ENCODE measurements at regions not wholly inside any gene's neighbourhood (a gene's known extent, or its start where the extent isn't known, plus 50 kb on each side); places are given as distances from the start of the nearest gene placed in this dataset.

DNA sequence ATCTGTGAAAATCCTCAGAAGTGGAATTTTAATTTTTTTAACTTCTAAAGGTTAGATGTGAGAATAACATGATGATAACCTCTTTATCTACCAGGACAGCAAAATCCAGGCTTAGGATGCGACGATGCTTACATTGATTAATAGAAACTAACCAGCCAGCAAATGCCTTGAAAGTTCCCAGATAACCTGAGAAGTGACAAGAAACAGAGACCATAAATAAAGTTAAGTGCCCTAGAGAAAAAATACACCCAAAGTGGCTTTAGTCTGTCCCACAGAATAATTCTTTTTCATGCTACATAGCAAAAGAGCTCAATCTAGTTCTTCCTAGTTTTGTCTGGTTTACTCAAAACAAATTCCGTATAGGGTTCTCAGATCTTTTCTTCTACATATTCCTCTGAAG lies 262.7 kb downstream of the WDR11 start:
- DNase-seq (ENCODE audit: extremely low spot score), result no peak
- no peak overlapping the region for H3K4me3 ChIP-seq (ENCODE audit: low read depth, low read length)
- H3K27ac ChIP-seq (ENCODE audit: low read depth), result no peak overlapping the region
- no peaks in the 10 kb centered on the region for H3K4me1 ChIP-seq (ENCODE audit: insufficient read depth)
- no peaks in the 10 kb centered on the region for H3K36me3 ChIP-seq (ENCODE audit: insufficient read depth)
- 68% methylated on average over 3 of the region's 3 CpGs for WGBS

DNA sequence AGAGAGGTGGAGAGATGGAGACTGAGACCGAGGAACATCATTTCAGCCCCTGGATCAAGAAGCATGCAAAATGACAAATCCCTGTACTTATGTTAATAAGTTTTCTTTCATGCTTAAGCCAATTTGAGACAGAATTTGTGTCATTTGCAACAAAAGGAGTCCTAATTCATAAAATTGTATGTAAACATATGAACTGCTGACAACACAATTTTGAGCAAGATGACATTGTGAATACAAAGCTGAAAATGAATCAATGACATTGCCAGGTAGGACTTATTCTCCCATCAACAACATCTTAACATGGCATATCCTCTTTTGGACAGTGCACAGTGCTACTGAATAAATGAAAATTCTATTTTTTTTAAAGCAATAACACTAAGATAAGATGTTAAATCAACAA lies 264.0 kb downstream of the WDR11 start:
- H3K4me3 ChIP-seq (ENCODE audit: low read depth, low read length), result no peak overlapping the region
- DNase-seq (ENCODE audit: extremely low spot score), result no peak
- no peaks in the 10 kb centered on the region for H3K4me1 ChIP-seq (ENCODE audit: insufficient read depth)
- H3K36me3 ChIP-seq (ENCODE audit: insufficient read depth), result no peaks in the 10 kb centered on the region
- no peak overlapping the region for H3K27ac ChIP-seq (ENCODE audit: low read depth)
- 93% methylated on average over 1 of the region's 1 CpG for WGBS

DNA sequence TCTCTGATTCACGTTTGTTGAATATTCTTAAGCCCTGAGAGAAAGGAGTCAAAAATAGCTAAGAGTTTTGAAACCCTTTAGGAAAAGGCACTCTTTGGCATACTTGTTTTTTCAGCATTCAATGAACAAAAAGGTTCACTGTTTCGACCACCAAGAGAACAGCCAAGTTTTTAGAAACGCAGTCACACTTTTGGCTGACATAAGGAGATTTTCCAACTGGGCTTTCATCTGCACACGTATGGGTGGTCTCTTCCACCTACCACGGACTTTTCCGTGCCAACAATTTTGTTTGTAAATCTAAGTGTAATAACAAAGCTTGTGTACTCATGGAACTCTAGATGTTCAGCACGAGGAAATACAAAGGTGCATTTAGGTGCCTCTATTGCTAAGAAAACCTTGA lies 270.3 kb downstream of the WDR11 start:
- Histone ChIP-seq H3K4me3 (ENCODE audit: low read depth, low read length) (no peak overlapping the region), H3K4me1 (ENCODE audit: insufficient read depth) (no peaks in the 10 kb centered on the region), H3K27ac (ENCODE audit: low read depth) (no peak overlapping the region), H3K36me3 (ENCODE audit: insufficient read depth) (no peaks in the 10 kb centered on the region)
- no peak for DNase-seq (ENCODE audit: extremely low spot score)
- WGBS, result 51% methylated on average over 7 of the region's 7 CpGs

DNA sequence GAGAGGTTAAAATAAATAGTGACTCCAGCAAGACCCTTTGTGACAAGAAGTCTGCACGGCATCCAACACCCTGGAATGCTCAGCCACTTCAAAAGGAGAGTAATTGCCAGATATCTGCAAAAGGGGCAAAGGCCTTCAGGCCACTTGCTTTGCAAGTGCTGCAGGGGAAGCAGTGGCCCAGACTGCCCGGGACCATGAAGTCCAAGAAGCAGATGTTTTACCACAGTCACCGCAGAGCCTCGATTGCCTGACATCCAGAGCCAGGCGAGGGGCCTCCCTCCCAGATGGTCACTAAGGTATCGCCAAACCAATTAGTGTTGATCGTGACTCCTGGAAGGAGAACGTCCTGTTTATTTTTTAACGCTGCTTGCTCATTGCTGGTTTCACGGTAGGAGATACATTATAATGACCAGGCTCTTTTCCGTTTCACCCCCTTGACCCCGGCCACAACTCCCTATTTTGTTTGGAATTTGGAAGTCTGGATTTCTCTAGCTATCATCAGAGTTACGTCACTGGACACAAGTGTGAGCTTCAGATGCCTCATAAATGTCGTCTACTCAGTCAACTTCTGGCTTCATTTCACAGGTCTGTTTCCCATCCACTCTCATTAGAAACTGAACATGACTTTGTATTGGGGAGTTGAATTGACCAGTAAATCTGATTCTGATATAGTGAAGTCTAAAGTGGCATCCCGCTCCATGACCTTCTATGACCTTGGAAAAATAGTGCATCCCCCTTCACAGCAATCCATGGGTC lies 276.2 kb downstream of the WDR11 start:
- Histone ChIP-seq H3K4me3 (ENCODE audit: low read depth, low read length) (no peak overlapping the region), H3K27ac (ENCODE audit: low read depth) (no peak overlapping the region), H3K36me3 (ENCODE audit: insufficient read depth) (no peaks in the 10 kb centered on the region), H3K4me1 (ENCODE audit: insufficient read depth) (no peaks in the 10 kb centered on the region)
- 59% methylated on average over 15 of the region's 15 CpGs for WGBS
- no peak for DNase-seq (ENCODE audit: extremely low spot score)

DNA sequence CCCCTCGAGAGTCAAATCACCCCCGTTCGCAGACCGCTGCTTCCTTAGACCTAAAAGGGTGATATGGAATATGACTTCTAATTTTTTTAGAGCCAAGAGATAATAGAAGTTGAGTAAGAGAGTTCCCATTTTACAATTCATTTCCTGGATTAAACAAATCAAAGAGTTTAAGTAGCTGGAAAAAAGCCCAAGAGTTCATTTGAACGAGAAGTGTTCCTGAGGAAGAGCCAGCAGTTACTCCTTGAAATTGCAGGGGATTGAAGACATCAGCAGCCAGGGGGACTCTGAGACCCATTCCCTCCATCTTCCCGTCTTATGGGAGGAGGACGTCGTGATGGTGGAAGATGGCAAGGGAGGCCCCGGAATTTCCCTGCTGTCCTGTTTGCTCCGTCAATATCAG lies 277.0 kb downstream of the WDR11 start:
- Histone ChIP-seq H3K36me3 (ENCODE audit: insufficient read depth) (no peaks in the 10 kb centered on the region), H3K27ac (ENCODE audit: low read depth) (no peak overlapping the region), H3K4me1 (ENCODE audit: insufficient read depth) (no peaks in the 10 kb centered on the region), H3K4me3 (ENCODE audit: low read depth, low read length) (no peak overlapping the region)
- DNase-seq (ENCODE audit: extremely low spot score), result no peak
- WGBS, result 59% methylated on average over 10 of the region's 10 CpGs

DNA sequence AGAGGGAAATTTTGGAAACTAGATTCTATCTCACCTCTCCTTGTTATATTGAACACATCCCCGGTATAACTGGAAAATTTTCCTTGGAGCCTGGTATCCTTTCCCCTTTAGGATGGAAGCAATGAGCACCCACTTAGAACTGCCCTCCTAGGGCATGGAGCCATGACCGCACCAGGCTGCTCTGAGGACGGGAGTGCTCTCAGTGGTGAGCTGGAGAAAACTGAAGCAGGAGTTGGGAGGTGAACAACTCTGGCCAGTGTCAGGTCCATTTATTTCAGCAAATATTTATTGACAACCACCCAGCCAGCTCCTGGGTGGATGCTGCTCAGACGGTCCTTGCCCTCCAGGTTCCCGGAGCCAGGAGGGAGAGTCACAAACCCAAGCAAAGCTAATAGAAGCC lies 278.1 kb downstream of the WDR11 start:
- Histone ChIP-seq H3K36me3 (ENCODE audit: insufficient read depth) (no peaks in the 10 kb centered on the region), H3K27ac (ENCODE audit: low read depth) (no peak overlapping the region), H3K4me3 (ENCODE audit: low read depth, low read length) (no peak overlapping the region), H3K4me1 (ENCODE audit: insufficient read depth) (no peaks in the 10 kb centered on the region)
- 89% methylated on average over 5 of the region's 5 CpGs for WGBS
- DNase-seq (ENCODE audit: extremely low spot score), result no peak

DNA sequence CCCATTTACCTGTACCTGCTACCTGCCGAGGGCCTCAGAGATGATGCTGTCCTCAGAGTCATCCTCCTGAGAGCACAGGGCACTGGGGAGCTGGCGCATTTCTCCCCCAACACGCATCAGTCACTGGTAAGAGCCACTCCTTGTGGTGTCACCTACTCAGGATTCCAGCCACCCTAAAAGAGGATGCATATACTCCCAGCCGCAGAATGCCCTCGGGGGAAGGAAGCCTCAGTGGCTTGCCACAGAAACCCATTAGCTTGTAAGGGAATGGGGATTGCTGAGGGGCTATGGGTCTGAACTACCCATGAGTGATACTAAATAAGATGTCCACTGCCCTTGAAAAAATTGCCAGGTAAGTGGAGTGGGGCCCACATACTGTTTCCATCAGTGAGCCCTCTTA lies 279.2 kb downstream of the WDR11 start:
- Histone ChIP-seq H3K4me1 (ENCODE audit: insufficient read depth) (no peaks in the 10 kb centered on the region), H3K36me3 (ENCODE audit: insufficient read depth) (no peaks in the 10 kb centered on the region), H3K4me3 (ENCODE audit: low read depth, low read length) (no peak overlapping the region), H3K27ac (ENCODE audit: low read depth) (no peak overlapping the region)
- WGBS, result 97% methylated on average over 5 of the region's 5 CpGs
- DNase-seq (ENCODE audit: extremely low spot score), result no peak

DNA sequence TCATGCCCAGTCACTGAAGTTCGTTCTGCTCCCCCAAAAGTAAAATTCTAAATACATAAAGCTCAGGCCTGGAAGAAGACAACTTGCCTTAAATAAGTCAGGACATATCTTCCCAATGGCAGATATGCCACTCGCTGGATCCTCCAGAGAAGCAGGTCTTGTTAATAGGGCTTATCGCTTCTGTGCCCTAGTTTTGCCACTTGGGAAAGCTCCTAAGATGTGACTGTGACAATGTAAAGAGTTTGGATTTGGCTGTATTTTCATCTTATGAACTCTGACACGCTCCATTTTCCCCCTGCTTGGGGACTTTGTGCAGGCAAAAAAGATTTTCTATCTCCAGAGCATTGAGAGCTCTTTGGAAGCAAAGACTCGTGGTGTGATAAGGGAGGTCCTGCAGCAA lies 279.9 kb downstream of the WDR11 start:
- Histone ChIP-seq H3K36me3 (ENCODE audit: insufficient read depth) (no peaks in the 10 kb centered on the region), H3K27ac (ENCODE audit: low read depth) (no peak overlapping the region), H3K4me3 (ENCODE audit: low read depth, low read length) (no peak overlapping the region), H3K4me1 (ENCODE audit: insufficient read depth) (no peaks in the 10 kb centered on the region)
- DNase-seq (ENCODE audit: extremely low spot score), result no peak
- 92% methylated on average over 5 of the region's 5 CpGs for WGBS

DNA sequence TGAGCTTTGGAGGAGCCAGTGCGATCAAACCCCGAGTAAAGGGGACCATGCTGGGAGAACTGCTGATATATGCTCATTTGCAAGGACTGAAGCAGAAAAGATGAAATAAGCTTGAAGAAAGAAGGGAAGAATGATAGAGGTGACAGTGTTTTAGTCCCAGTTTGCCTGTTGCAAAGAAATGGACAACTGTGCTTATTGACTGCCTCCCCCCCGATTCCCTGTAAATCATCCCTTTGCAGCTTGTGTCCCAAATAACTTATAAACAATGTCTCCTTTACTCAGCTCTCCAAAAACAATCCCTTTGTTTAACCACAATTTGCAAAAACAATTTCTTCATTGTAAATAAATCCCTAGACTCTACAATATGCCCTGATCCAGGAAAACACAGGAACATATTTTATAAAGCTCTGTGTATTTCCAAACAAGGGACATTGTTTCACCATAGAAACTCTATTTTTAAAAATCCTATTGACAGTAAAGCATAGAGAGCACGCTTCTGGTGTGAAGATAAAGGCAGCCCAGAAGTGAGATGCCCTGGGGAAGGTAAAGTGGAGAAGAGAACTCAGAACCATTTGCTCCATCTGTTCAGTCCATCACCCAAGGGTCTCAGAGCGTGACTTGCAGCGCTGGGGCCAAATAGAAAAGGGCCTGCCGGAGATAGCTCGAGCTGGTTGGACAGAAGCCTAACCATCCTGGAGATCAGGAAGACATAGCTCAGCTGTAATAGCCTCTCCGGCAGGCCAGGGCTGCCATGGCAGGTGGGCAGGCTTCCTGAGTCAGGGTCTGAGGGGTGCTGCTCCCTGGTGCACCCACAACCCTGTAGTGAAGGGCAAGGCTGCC lies 280.5 kb downstream of the WDR11 start:
- Histone ChIP-seq H3K27ac (ENCODE audit: low read depth) (no peak overlapping the region), H3K4me3 (ENCODE audit: low read depth, low read length) (no peak overlapping the region), H3K36me3 (ENCODE audit: insufficient read depth) (no peaks in the 10 kb centered on the region), H3K4me1 (ENCODE audit: insufficient read depth) (no peaks in the 10 kb centered on the region)
- DNase-seq (ENCODE audit: extremely low spot score), result no peak
- WGBS, result 70% methylated on average over 9 of the region's 9 CpGs

DNA sequence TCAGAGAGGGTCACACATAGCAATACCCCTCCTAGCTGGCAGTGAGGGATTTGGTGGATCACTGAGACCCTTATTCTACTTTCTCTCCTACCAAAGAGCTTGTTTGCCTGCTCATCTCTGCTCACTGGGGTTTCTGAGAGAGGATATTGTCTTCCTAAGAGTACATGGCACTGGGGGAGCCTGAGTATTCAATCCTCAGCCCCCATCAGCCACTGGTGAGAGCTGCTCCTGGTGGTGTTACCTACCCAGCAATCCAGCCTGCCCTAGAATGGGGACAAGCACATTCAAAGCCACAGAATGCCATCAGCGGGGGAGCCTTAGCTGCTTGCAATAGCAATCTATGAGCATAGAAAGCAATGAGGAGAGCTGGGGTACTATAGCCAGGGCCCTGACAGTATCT lies 281.1 kb downstream of the WDR11 start:
- no peaks in the 10 kb centered on the region for H3K36me3 ChIP-seq (ENCODE audit: insufficient read depth)
- no peak for DNase-seq (ENCODE audit: extremely low spot score)
- 100% methylated on average over 1 of the region's 1 CpG for WGBS
- no peak overlapping the region for H3K4me3 ChIP-seq (ENCODE audit: low read depth, low read length)
- H3K4me1 ChIP-seq (ENCODE audit: insufficient read depth), result no peaks in the 10 kb centered on the region
- H3K27ac ChIP-seq (ENCODE audit: low read depth), result no peak overlapping the region

DNA sequence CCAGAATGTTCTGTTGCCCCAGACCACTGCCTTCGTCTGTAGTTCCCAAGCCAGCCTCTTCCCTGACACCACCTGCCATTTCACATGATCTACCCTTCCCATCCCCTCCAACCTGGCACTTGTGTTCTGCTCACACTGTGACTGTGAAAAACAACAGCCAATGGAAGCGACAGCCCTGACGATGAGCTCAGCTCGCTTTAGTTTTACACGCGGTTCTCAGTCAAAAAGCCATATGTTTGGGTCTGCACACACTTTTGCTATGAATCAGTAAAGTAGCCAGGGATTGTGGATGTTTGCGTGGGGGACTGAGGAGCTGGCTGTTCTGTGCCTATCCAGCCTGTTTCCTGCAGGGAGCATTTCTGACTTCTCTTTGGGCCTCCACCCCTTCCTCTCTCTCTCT lies 282.7 kb downstream of the WDR11 start:
- DNase-seq (ENCODE audit: extremely low spot score), result no peak
- no peak overlapping the region for H3K27ac ChIP-seq (ENCODE audit: low read depth)
- H3K4me1 ChIP-seq (ENCODE audit: insufficient read depth), result no peaks in the 10 kb centered on the region
- WGBS, result 95% methylated on average over 7 of the region's 7 CpGs
- no peak overlapping the region for H3K4me3 ChIP-seq (ENCODE audit: low read depth, low read length)
- H3K36me3 ChIP-seq (ENCODE audit: insufficient read depth), result no peaks in the 10 kb centered on the region

DNA sequence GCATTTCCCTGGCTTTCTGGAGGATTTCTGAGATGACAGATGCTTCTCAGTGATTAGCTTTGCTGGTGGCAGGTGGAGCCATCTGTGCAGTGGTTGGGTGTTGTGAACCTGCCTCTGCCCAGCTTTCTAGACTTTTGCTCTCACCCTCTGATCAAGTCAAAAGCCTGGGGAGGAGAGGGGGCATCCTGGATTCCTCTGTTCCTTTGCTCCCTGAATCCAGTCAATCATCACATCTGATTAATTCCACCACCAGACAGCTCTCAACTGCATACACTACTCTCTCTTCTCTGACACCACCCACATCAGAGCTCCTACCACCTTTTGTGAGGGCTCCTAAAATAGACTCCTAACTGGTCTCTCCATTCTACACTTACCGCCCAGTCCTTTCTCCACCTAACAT lies 283.5 kb downstream of the WDR11 start:
- no peak overlapping the region for H3K4me3 ChIP-seq (ENCODE audit: low read depth, low read length)
- no peaks in the 10 kb centered on the region for H3K36me3 ChIP-seq (ENCODE audit: insufficient read depth)
- no peaks in the 10 kb centered on the region for H3K4me1 ChIP-seq (ENCODE audit: insufficient read depth)
- DNase-seq (ENCODE audit: extremely low spot score), result no peak
- WGBS, result 97% methylated on average over 1 of the region's 1 CpG
- no peak overlapping the region for H3K27ac ChIP-seq (ENCODE audit: low read depth)

DNA sequence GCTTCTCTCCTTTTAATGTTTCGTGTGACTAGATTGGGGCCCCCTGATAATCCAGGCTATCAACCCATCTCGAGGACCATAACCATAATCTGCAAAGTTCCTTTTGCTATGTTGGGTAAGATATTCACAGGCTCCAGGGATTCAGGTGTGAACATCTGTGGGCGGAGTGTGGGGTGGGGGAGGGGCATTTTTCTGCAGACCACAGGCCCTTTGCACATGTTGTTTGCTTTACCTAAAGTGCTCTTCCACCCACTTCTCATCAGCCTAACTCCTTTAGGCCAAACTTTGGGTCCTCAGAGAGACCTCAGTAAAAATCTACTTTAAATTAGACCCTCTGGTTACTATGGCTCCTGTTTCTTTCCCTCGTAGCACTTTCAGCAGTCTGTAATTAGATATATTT lies 284.4 kb downstream of the WDR11 start:
- Histone ChIP-seq H3K36me3 (ENCODE audit: insufficient read depth) (no peaks in the 10 kb centered on the region), H3K27ac (ENCODE audit: low read depth) (no peak overlapping the region), H3K4me1 (ENCODE audit: insufficient read depth) (no peaks in the 10 kb centered on the region), H3K4me3 (ENCODE audit: low read depth, low read length) (no peak overlapping the region)
- no peak for DNase-seq (ENCODE audit: extremely low spot score)
- 95% methylated on average over 4 of the region's 4 CpGs for WGBS

DNA sequence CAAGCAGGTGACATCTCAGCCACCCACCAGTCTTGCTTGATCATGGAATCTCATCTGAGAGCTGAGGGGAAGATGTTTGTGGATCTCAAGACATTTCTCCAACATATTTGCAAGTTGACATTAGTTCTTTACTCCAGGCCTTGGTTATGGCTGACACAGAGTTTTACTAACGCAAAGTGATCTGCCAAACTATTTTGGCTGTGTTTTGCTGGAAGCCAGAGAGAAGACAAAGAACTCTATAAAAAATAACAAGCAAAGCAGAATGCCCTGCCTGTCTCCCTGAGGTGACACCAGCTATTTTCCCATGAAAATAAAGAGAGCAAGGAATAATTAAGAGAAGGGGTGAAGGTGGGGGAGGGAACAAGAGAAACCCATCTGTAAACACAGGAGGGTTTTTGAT lies 286.4 kb downstream of the WDR11 start:
- Histone ChIP-seq H3K36me3 (ENCODE audit: insufficient read depth) (no peaks in the 10 kb centered on the region), H3K4me3 (ENCODE audit: low read depth, low read length) (no peak overlapping the region), H3K27ac (ENCODE audit: low read depth) (no peak overlapping the region), H3K4me1 (ENCODE audit: insufficient read depth) (no peaks in the 10 kb centered on the region)
- 31% methylated on average over 1 of the region's 1 CpG for WGBS
- peak; percentile 60 for DNase-seq (ENCODE audit: extremely low spot score)
